GM21737 (cell line): ENCODE measurements at regions not wholly inside any gene's neighbourhood (a gene's known extent, or its start where the extent isn't known, plus 50 kb on each side); places are given as distances from the start of the nearest gene placed in this dataset.

ENCODE experiments used
- ATAC-seq: cut with Tn5 transposase; IDR thresholded peaks from one replicate; pipeline ENCODE4 v1.9.1; 2021; ENCODE audit warnings: mild to moderate bottlenecking, moderate library complexity; ENCODE audit not compliant: unreplicated experiment

- no peak for ATAC-seq
Measured at GRCh38 chr2:21427606-21428005, 303.8 kb downstream of the TDRD15 start.

- no peak for ATAC-seq
Measured at GRCh38 chr2:21428754-21429153, 305.0 kb downstream of the TDRD15 start.

GRCh38 chr2:21429747-21430146 lies 306.0 kb downstream of the TDRD15 start:
- ATAC-seq, result no peak

GRCh38 chr2:21431078-21431477 lies 307.3 kb downstream of the TDRD15 start:
- ATAC-seq, result no peak

GRCh38 chr2:21438949-21439348 lies 315.2 kb downstream of the TDRD15 start:
- no peak for ATAC-seq

GRCh38 chr2:21441442-21441841 lies 317.7 kb downstream of the TDRD15 start:
- no peak for ATAC-seq

GRCh38 chr2:21443494-21444105 lies 319.8 kb downstream of the TDRD15 start:
- ATAC-seq, result no peak

- ATAC-seq, result no peak
Measured at GRCh38 chr2:21449881-21450280, 326.1 kb downstream of the TDRD15 start.

GRCh38 chr2:21451403-21451802 lies 327.6 kb downstream of the TDRD15 start:
- ATAC-seq, result no peak

- no peak for ATAC-seq
Measured at GRCh38 chr2:21452263-21452662, 328.5 kb downstream of the TDRD15 start.

GRCh38 chr2:21452678-21453077 lies 328.9 kb downstream of the TDRD15 start:
- ATAC-seq, result no peak

GRCh38 chr2:21453723-21454450 lies 330.1 kb downstream of the TDRD15 start:
- no peak for ATAC-seq

GRCh38 chr2:21454839-21455238 lies 331.1 kb downstream of the TDRD15 start:
- ATAC-seq, result no peak

GRCh38 chr2:21461754-21462240 lies 338.0 kb downstream of the TDRD15 start:
- ATAC-seq, result no peak

- ATAC-seq, result no peak
Measured at GRCh38 chr2:21466341-21466927, 342.7 kb downstream of the TDRD15 start.

GRCh38 chr2:21467280-21467818 lies 343.6 kb downstream of the TDRD15 start:
- no peak for ATAC-seq

- no peak for ATAC-seq
Measured at GRCh38 chr2:21467910-21468309, 344.1 kb downstream of the TDRD15 start.

GRCh38 chr2:21468624-21469023 lies 344.9 kb downstream of the TDRD15 start:
- ATAC-seq, result no peak

GRCh38 chr2:21469158-21469557 lies 345.4 kb downstream of the TDRD15 start:
- no peak for ATAC-seq

- no peak for ATAC-seq
Measured at GRCh38 chr2:21469564-21469963, 345.8 kb downstream of the TDRD15 start.

- no peak for ATAC-seq
Measured at GRCh38 chr2:21480162-21480561, 356.4 kb downstream of the TDRD15 start.

GRCh38 chr2:21484643-21485042 lies 360.9 kb downstream of the TDRD15 start:
- ATAC-seq, result no peak
